Liver (tissue), 7 donors: ENCODE measurements at regions not wholly inside any gene's neighbourhood (a gene's known extent, or its start where the extent isn't known, plus 50 kb on each side); places are given as distances from the start of the nearest gene placed in this dataset.

Source experiments
- DNase-seq: peaks from one replicate; pipeline ENCODE4 v3.0.0-alpha.2; 2017; ENCODE audit warnings: low spot score
- H3K27ac ChIP-seq, 2 donors: one replicate each; pipeline ENCODE4 v1.7.0; 2013; ENCODE audit warnings: inconsistent platforms in 2 of 2, low read length in 2 of 2, control low read depth in 1 of 2, low read depth in 1 of 2, mild to moderate bottlenecking in 1 of 2
- H3K27me3 ChIP-seq, 4 donors: one replicate each; pipeline versions ENCODE4 v1.6.1 to v1.7.0; 2013; ENCODE audit warnings: low read length in 3 of 4, inconsistent platforms in 1 of 4, mild to moderate bottlenecking in 1 of 4, moderate library complexity in 1 of 4; ENCODE audit not compliant: control insufficient read depth in 4 of 4, insufficient read depth in 4 of 4
- H3K36me3 ChIP-seq, 4 donors: one replicate each; pipeline versions ENCODE4 v1.6.1 to v1.7.0; 2013; ENCODE audit warnings: low read length in 3 of 4, mild to moderate bottlenecking in 3 of 4, low read depth in 1 of 4, moderate library complexity in 1 of 4; ENCODE audit not compliant: control insufficient read depth in 4 of 4, insufficient read depth in 3 of 4
- H3K4me1 ChIP-seq, 4 donors: one replicate each; pipeline versions ENCODE4 v1.6.1 to v1.7.0; 2013; ENCODE audit warnings: low read length in 3 of 4, mild to moderate bottlenecking in 3 of 4, moderate library complexity in 1 of 4; ENCODE audit not compliant: control insufficient read depth in 4 of 4, insufficient read depth in 4 of 4
- H3K4me3 ChIP-seq, 3 donors: one replicate each; pipeline versions ENCODE4 v1.6.1 to v1.7.0; 2013; ENCODE audit warnings: low read length in 3 of 3, control low read depth in 1 of 3, low read depth in 1 of 3, mild to moderate bottlenecking in 1 of 3
- H3K9ac ChIP-seq, 2 donors: one replicate each; pipeline ENCODE4 v1.7.0; 2013; ENCODE audit warnings: low read length in 2 of 2, mild to moderate bottlenecking in 2 of 2, moderate library complexity in 2 of 2, control low read depth in 1 of 2, low read depth in 1 of 2
- H3K9me3 ChIP-seq, 4 donors: one replicate each; pipeline versions ENCODE4 v1.6.1 to v1.7.0; 2013; ENCODE audit warnings: low read length in 3 of 4; ENCODE audit not compliant: control insufficient read depth in 4 of 4
- ATF3 ChIP-seq: IDR thresholded peaks from 2 replicates; pipeline ENCODE4 v1.6.1; 2016; ENCODE audit warnings: antibody characterized with exemption
- FOXA1 ChIP-seq: IDR thresholded peaks from 2 replicates; pipeline ENCODE4 v1.6.1; 2016; ENCODE audit warnings: antibody characterized with exemption
- FOXA2 ChIP-seq: IDR thresholded peaks from 2 replicates; pipeline ENCODE4 v1.6.1; 2016; ENCODE audit warnings: antibody characterized with exemption
- HNF4A ChIP-seq, 2 donors: conservative IDR thresholded peaks; 2 replicates each; pipeline ENCODE4 v1.6.1; 2016; ENCODE audit warnings: antibody characterized with exemption in 2 of 2, mild to moderate bottlenecking in 2 of 2
- HNF4G ChIP-seq: IDR thresholded peaks from 2 replicates; pipeline ENCODE4 v1.6.1; 2016; ENCODE audit warnings: antibody characterized with exemption
- NR2F2 ChIP-seq: IDR thresholded peaks from 2 replicates; pipeline ENCODE4 v1.6.1; 2016; ENCODE audit warnings: antibody characterized with exemption
- REST ChIP-seq: IDR thresholded peaks from 2 replicates; pipeline ENCODE4 v1.6.1; 2016; ENCODE audit warnings: antibody characterized with exemption, mild to moderate bottlenecking
- RXRA ChIP-seq, 2 donors: IDR thresholded peaks; 2 replicates each; pipeline ENCODE4 v1.6.1; 2017 to 2018; ENCODE audit warnings: antibody characterized with exemption in 2 of 2, mild to moderate bottlenecking in 1 of 2
- SP1 ChIP-seq: IDR thresholded peaks from 2 replicates; pipeline ENCODE4 v1.6.1; 2018; ENCODE audit warnings: antibody characterized with exemption, mild to moderate bottlenecking
- TAF1 ChIP-seq: conservative IDR thresholded peaks from 2 replicates; pipeline ENCODE4 v1.6.1; 2016; ENCODE audit warnings: antibody characterized with exemption, mild to moderate bottlenecking
- YY1 ChIP-seq: IDR thresholded peaks from 2 replicates; pipeline ENCODE4 v1.6.1; 2016; ENCODE audit warnings: antibody characterized with exemption, mild to moderate bottlenecking
- WGBS: extraction: QIAGEN DNeasy Blood & Tissue Kit; methylation state at CpG from one replicate; pipeline ENCODE4 v1.1.7; 2013; 5-methylcytosine and 5-hydroxymethylcytosine counted together
- TF ChIP-seq, protein P1 (sequence below): IDR thresholded peaks from 2 replicates; pipeline ENCODE4 v1.6.1; 2016; ENCODE audit warnings: antibody characterized with exemption
- donor health status: healthy.
- donor health status: healthy.
- donor health status: healthy.
- donor health status: healthy.

DNA sequence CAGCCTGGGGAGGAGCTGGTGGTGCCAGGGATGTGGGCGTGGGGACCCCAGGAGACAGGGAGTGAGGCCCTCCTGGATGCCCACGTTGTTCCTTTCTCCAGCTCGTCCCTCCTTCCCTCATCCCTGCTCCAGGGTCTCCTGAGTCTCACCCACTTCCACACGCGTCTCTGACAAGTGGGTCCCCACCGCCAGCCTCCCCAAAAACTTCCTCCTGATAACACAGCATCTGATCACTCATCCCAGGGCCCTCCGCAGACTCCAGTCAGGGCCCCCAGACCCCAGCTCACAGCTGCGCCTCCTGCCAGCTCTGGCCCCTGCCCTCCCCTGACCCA lies 60.6 kb upstream of the INPP5A start:
- Histone ChIP-seq H3K9me3 (no peaks in the 10 kb centered on the region), H3K9ac (no peak overlapping the region), H3K4me1 (peaks cover 0 to 4% (median 2%) of the 10 kb centered on the region in 4 donors), H3K36me3 (no peaks in the 10 kb centered on the region), H3K27ac (no peak overlapping the region), H3K4me3 (no peak overlapping the region), H3K27me3 (no peaks in the 10 kb centered on the region)
- WGBS, result 87% methylated on average over 8 of the region's 8 CpGs
- TF ChIP-seq, protein P1, sequence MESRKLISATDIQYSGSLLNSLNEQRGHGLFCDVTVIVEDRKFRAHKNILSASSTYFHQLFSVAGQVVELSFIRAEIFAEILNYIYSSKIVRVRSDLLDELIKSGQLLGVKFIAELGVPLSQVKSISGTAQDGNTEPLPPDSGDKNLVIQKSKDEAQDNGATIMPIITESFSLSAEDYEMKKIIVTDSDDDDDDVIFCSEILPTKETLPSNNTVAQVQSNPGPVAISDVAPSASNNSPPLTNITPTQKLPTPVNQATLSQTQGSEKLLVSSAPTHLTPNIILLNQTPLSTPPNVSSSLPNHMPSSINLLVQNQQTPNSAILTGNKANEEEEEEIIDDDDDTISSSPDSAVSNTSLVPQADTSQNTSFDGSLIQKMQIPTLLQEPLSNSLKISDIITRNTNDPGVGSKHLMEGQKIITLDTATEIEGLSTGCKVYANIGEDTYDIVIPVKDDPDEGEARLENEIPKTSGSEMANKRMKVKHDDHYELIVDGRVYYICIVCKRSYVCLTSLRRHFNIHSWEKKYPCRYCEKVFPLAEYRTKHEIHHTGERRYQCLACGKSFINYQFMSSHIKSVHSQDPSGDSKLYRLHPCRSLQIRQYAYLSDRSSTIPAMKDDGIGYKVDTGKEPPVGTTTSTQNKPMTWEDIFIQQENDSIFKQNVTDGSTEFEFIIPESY, result no peak
- TF ChIP-seq YY1, result no peak
- no peak for TF ChIP-seq TAF1
- TF ChIP-seq NR2F2, result no peak
- TF ChIP-seq HNF4G, result no peak
- TF ChIP-seq FOXA2, result no peak
- no peak for DNase-seq

DNA sequence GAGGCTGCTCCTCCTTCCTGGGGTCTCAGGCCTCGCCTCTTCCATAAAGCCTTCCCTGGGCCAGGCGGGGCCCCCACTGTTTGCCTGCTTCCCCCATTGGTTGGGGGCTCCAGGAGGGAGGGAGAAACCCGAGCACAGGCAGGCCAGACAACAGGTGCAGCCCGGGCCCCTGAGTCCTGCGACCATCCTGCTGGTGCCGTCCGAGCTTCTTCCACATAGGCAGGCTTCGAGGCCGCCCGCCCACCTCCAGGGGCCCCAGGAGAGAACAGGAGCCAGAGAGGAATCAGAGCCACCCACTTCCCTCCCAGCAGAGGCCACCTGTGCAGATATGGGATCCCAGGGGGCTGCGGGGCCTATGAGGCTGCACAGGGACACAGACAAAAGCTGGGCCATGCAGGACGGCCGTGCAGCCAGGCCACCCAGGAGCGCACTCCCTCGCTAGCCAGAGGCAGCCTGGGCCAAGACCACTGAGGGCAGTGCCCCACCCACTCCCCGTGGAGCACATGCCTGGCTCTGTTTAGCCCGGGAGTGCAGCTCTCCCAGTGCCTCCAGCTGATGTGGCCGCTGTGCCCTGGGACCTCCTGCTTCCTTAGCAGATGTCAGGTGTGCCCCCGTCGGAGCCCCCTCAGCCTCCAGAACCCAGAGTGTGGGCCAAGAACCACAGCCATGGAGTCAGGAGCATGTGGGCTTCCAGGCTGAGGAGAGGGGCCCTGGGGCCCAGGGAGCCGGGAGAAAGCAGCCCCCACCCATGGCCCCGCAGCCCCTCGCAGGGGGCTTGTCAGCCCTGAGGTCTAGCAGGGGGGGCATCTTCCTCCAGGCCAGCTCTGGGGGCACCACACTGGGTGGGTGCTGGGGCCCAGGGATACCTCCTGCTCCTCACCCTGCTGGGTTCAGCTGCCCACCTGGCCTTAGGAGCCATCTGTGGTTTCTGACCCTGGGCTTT lies 59.9 kb upstream of the INPP5A start:
- 85% methylated on average over 23 of the region's 23 CpGs for WGBS
- no peaks in the 10 kb centered on the region for H3K36me3 ChIP-seq
- no peak overlapping the region for H3K4me3 ChIP-seq
- no peaks in the 10 kb centered on the region for H3K27me3 ChIP-seq
- peaks cover 0 to 4% (median 2%) of the 10 kb centered on the region in 4 donors for H3K4me1 ChIP-seq
- DNase-seq, result no peak
- H3K27ac ChIP-seq, result no peak overlapping the region
- H3K9ac ChIP-seq, result no peak overlapping the region
- TF ChIP-seq HNF4A (conservative IDR thresholded peaks at IDR 0.05) (no peak), TAF1 (no peak), SP1 (no peak), ATF3 (no peak), FOXA1 (no peak), FOXA2 (no peak), RXRA (IDR thresholded peaks at IDR 0.05) (no peak), NR2F2 (no peak), YY1 (no peak), REST (no peak)
- TF ChIP-seq, protein P1, result no peak
- no peaks in the 10 kb centered on the region for H3K9me3 ChIP-seq
